ENCODE measurements at regions not wholly inside any gene's neighbourhood (a gene's known extent, or its start where the extent isn't known, plus 50 kb on each side); places are given as distances from the start of the nearest gene placed in this dataset.

DNA sequence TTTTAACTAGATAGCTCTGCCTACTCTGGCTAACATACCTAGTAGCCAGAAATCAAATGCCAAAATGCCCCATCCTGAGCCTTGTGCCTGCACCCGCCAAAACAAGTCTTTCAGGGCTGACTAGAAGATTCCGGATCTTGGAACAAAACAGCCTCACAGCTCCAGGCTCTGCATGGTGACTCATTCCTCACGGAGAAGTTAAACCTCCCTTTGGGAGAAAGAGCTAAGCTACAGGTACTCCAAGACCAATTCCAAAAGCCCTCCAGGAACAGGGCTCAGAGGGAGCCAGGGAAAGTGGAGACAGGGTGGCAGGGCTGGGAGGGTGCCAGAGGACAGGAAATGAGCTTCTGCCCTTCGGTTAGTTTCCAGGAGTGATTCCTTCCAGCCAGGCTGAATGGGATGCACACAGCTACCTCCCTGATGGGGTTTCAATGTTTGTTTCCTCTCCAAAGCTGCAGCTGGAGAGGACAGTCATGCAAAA is 295.6 kb downstream of the TNS1 start:
- TF ChIP-seq CTCF (IDR thresholded peaks at IDR 0.05 in 2 of 3, conservative IDR thresholded peaks at IDR 0.05 in 1 of 3; ENCODE audit: control insufficient read depth in 2 of 3, extremely low read depth in 1 of 3, insufficient read depth in 1 of 3, low read depth in 3 of 3, low read length in 3 of 3) (no peak), POLR2A (IDR thresholded peaks at IDR 0.05; ENCODE audit: low read depth, low read length) (no peak), DPF2 (IDR thresholded peaks at IDR 0.05) (no peak), MYC (IDR thresholded peaks at IDR 0.05; ENCODE audit: insufficient read depth, insufficient read length, insufficient replicate concordance, low read length, severe bottlenecking) (no peak), FOS (IDR thresholded peaks at IDR 0.05; ENCODE audit: borderline replicate concordance, extremely low read depth, insufficient read length) (no peak), TAF1 (IDR thresholded peaks at IDR 0.05; ENCODE audit: borderline replicate concordance, low read depth, low read length) (no peak), RAD21 (IDR thresholded peaks at IDR 0.05; ENCODE audit: insufficient read depth, low read depth, low read length) (no peak)

All from GM12878 (cell line).